Subcutaneous abdominal adipose tissue (tissue), 5 donors: ENCODE measurements at regions not wholly inside any gene's neighbourhood (a gene's known extent, or its start where the extent isn't known, plus 50 kb on each side); places are given as distances from the start of the nearest gene placed in this dataset.

Source experiments
- H3K27ac ChIP-seq: one replicate; pipeline ENCODE4 v1.7.0; 2013; ENCODE audit warnings: low read depth, mild to moderate bottlenecking, inconsistent platforms, low read length, moderate library complexity
- H3K27me3 ChIP-seq, 5 donors: one replicate each; pipeline ENCODE4 v1.7.0; 2013; ENCODE audit warnings: low read length in 5 of 5, inconsistent platforms in 1 of 5; ENCODE audit not compliant: control insufficient read depth in 5 of 5, insufficient read depth in 4 of 5
- H3K36me3 ChIP-seq, 5 donors: one replicate each; pipeline ENCODE4 v1.7.0; 2013; ENCODE audit warnings: low read length in 5 of 5; ENCODE audit not compliant: control insufficient read depth in 5 of 5, insufficient read depth in 5 of 5
- H3K4me1 ChIP-seq, 5 donors: one replicate each; pipeline ENCODE4 v1.7.0; 2013; ENCODE audit warnings: low read length in 5 of 5, mild to moderate bottlenecking in 3 of 5, moderate library complexity in 1 of 5; ENCODE audit not compliant: control insufficient read depth in 5 of 5, insufficient read depth in 5 of 5
- H3K4me3 ChIP-seq, 5 donors: one replicate each; pipeline ENCODE4 v1.7.0; 2013; ENCODE audit warnings: low read length in 5 of 5, low read depth in 1 of 5
- H3K9ac ChIP-seq, 5 donors: one replicate each; pipeline ENCODE4 v1.7.0; 2013; ENCODE audit warnings: low read length in 5 of 5, mild to moderate bottlenecking in 4 of 5, moderate library complexity in 3 of 5
- H3K9me3 ChIP-seq, 5 donors: one replicate each; pipeline ENCODE4 v1.7.0; 2013; ENCODE audit warnings: low read length in 5 of 5; ENCODE audit not compliant: control insufficient read depth in 5 of 5
- donor health status: healthy.
- donor health status: healthy.
- donor health status: healthy.
- donor health status: healthy.
- donor health status: healthy.

DNA sequence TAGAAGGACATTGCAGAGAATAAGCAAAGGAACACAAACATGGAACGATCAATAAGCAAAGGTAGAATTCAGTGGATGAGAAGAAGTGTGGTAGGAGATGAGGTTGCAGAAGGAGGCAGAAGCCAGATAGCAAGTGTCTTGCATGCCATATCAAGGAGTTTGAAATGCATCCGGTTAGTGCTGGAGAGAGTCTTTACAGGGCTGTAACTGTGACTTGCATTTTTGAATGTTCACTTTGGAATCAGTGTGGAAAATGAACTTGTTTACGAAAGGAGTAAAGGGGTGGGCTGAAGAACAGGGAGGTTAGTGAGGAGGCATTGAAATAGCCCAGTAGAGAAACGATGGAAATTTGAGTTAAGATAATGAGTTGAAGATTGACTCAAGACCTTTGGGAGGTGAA lies 90.7 kb upstream of the MBNL2 start:
- Histone ChIP-seq H3K27ac (no peak overlapping the region), H3K4me1 (peaks cover 0 to 14% (median 3%) of the 10 kb centered on the region in 5 donors), H3K9me3 (no peaks in the 10 kb centered on the region), H3K9ac (no peak overlapping the region), H3K4me3 (no peak overlapping the region), H3K36me3 (no peaks in the 10 kb centered on the region), H3K27me3 (no peaks in the 10 kb centered on the region)

DNA sequence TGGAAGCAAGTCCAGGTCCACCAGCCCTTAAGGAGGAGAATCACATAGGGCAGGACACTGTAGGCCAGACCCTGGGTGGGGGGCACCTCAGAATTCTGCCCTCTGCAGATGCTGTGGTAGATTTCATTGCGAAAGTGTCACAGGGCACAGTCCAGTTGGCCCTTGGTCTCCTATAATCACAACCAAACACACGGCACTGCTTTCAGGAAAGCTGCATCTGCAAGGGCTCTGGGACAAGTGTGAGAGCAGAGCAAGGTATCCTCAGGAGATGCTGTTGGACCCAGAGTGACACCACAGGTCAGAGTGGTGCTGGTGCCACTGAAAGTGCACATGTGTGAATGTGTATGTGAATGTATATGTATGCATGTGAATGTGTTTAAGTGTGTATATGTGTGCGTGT lies 88.6 kb upstream of the MBNL2 start:
- H3K36me3 ChIP-seq, result no peaks in the 10 kb centered on the region
- H3K9ac ChIP-seq, result no peak overlapping the region
- H3K27me3 ChIP-seq, result no peaks in the 10 kb centered on the region
- H3K9me3 ChIP-seq, result no peaks in the 10 kb centered on the region
- H3K4me1 ChIP-seq, result peaks cover 0 to 14% (median 3%) of the 10 kb centered on the region in 5 donors
- H3K27ac ChIP-seq, result no peak overlapping the region
- no peak overlapping the region for H3K4me3 ChIP-seq

DNA sequence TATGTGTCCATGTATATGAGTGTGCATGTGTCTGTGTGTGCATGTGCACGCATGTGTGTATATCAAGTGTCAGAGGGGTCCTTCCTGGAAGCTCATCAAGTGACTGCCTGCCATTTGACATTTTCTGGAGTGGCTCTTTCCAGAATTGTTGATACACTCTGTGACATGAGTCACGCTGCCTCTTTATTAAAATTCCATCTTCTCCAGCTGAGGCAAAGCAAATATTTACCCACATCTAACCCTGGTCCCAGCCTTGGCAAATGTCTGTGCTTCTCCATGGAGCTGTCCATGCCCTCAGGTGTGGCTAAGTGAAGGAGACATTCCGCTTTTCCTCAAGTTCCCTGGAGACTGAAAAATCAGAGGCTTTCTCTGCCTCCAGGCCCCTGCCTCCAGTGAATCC lies 88.2 kb upstream of the MBNL2 start:
- H3K36me3 ChIP-seq, result no peaks in the 10 kb centered on the region
- peaks cover 0 to 14% (median 3%) of the 10 kb centered on the region in 5 donors for H3K4me1 ChIP-seq
- no peaks in the 10 kb centered on the region for H3K9me3 ChIP-seq
- H3K27me3 ChIP-seq, result no peaks in the 10 kb centered on the region
- no peak overlapping the region for H3K9ac ChIP-seq
- H3K4me3 ChIP-seq, result no peak overlapping the region
- no peak overlapping the region for H3K27ac ChIP-seq

DNA sequence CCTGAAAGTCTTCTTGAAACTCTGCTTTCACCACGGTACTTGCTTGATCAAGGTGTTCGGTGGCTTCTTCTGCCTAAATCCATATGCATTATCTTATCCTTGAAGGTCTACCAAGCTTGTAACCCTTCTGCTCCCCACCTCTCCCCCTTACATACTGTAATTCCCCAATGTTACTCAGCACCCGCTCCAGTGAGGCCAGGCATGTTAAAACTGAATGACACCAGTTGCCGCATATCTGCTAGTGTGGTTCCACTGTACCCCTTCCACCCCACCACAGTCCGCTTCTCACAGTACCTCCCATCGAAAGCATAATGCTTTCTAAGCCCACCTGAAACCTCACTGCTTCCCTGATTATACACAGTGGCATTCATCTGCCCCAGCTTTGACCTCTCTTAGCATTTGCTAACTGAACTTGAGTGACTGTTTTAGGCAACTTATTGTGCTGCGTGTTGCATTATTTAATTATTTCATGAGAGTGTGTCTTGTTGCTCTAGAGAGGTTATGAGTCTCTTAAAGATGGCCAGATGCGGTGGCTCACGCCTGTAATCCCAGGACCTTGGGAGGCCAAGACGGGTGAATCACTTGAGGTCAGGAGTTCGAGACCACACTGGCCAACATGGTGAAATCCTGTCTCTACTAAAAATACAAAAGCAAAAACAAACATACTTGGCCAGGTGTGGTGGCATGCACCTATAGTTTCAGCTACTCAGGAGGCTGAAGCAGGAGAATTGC lies 87.6 kb upstream of the MBNL2 start:
- H3K9me3 ChIP-seq, result no peaks in the 10 kb centered on the region
- peaks cover 0 to 14% (median 3%) of the 10 kb centered on the region in 5 donors for H3K4me1 ChIP-seq
- no peak overlapping the region for H3K9ac ChIP-seq
- no peak overlapping the region for H3K27ac ChIP-seq
- no peaks in the 10 kb centered on the region for H3K36me3 ChIP-seq
- H3K4me3 ChIP-seq, result no peak overlapping the region
- no peaks in the 10 kb centered on the region for H3K27me3 ChIP-seq

DNA sequence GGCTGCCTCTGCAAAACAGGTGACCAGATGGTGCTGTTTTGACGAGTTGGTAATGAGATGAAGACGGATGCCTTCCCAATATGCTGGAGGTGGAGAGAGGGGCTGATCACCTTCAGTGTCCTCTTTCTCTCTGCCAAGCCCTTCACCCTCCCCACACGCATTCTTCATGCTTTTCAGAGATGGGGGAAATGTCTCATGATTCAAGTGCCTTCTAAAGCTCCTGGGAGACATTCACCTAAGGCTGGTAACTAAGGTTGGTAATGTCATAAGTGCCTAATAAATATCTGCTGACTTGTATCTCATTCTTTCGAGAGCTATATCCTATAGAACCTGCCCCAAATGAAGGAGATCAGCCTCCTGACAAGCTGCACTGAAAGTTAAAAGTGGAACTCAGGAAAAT lies 86.2 kb upstream of the MBNL2 start:
- no peaks in the 10 kb centered on the region for H3K27me3 ChIP-seq
- no peaks in the 10 kb centered on the region for H3K9me3 ChIP-seq
- H3K9ac ChIP-seq, result no peak overlapping the region
- no peaks in the 10 kb centered on the region for H3K36me3 ChIP-seq
- no peak overlapping the region for H3K4me3 ChIP-seq
- H3K27ac ChIP-seq, result no peak overlapping the region
- peaks cover 0 to 8% (median 4%) of the 10 kb centered on the region in 5 donors for H3K4me1 ChIP-seq

DNA sequence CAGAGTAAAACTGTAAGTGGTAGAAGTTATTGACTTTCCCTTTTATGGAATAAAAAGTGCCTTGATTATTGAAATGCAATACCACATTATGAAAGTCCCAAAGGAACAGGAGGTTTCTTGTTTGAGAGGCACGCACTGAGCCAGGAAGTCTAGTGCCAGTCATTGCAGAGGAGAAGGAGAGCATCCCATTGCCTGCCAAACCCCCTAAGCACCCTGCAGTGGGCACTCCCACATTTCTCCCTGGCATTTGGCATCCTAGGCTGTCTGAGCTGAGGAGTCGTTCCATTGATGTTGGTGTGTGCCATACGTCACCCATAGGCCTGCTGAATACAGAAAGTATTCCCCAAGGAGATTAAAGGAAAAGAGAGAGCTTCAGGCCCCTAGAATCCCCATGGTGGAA lies 85.7 kb upstream of the MBNL2 start:
- Histone ChIP-seq H3K36me3 (no peaks in the 10 kb centered on the region), H3K27ac (no peak overlapping the region), H3K27me3 (no peaks in the 10 kb centered on the region), H3K4me3 (no peak overlapping the region), H3K4me1 (peaks cover 0 to 12% (median 7%) of the 10 kb centered on the region in 5 donors), H3K9me3 (no peaks in the 10 kb centered on the region), H3K9ac (no peak overlapping the region)

DNA sequence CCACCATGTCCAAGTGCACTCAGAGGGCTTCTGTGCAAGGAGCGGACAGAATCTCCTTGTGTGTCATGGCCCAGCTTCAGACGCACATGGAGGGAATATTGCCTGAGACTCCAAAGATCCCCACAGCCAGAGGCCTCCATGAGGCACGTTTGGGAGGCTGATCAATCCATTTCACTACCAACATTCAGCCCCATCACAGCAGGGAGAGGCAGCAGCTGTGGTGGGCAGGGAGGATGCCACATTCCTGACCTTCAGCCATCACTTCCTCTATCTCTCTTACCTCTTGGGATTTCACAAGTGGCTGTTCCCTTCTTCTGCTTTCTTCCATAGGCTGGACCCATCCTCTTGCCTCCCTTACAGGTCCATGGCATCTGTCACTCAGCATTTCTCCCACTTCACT lies 82.4 kb upstream of the MBNL2 start:
- H3K27ac ChIP-seq, result no peak overlapping the region

DNA sequence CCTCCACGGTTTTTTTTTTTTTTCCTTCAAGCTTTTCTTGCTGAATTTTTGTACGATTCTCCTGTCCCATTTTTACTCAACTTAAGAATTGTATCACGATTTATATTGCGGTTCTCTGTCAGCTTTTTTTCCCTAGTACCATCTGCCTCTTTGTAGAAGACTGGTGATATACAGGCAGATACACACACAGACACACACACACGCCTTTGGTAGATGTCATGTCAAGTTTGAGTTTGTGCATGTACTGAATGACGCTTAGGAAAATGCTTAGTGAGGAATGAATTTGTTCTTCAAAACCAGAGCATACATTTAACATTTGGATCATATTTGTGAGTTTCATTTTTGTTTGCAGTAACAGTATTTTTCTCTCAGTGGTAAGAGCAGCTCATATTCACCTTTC lies 82.0 kb upstream of the MBNL2 start:
- Histone ChIP-seq H3K9me3 (no peaks in the 10 kb centered on the region), H3K36me3 (no peaks in the 10 kb centered on the region), H3K9ac (no peak overlapping the region), H3K4me3 (no peak overlapping the region), H3K27ac (no peak overlapping the region), H3K4me1 (peaks cover 0 to 22% (median 15%) of the 10 kb centered on the region in 5 donors), H3K27me3 (peaks cover 0 to 3% (median 0%) of the 10 kb centered on the region in 5 donors)

More for the DNA sequence above, 82.4 kb upstream of the MBNL2 start:
- no peak overlapping the region for H3K4me3 ChIP-seq
- no peaks in the 10 kb centered on the region for H3K9me3 ChIP-seq
- no peaks in the 10 kb centered on the region for H3K36me3 ChIP-seq
- H3K27me3 ChIP-seq, result peaks cover 0 to 3% (median 0%) of the 10 kb centered on the region in 5 donors
- peaks cover 0 to 22% (median 15%) of the 10 kb centered on the region in 5 donors for H3K4me1 ChIP-seq
- no peak overlapping the region for H3K9ac ChIP-seq

DNA sequence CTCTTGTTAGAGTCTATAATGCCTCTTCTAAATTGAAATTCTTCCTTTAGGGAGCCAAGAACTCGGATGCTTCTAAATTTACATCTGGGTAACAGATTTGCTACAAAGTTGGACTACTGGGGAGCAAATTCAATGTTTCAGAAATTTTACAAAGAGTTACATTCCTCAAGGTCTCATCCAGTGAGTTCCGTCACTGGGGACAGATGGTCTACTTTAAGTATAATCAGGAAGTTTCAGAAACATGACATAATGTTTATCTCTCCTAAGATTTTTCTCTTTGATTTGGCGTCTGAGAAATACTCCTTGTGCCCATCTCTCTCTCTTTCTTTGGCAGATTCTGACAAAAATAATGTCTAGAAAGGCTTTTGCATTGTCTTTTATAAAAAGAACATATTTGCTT lies 81.5 kb upstream of the MBNL2 start:
- Histone ChIP-seq H3K4me3 (no peak overlapping the region), H3K9ac (no peak overlapping the region), H3K27me3 (peaks cover 0 to 3% (median 0%) of the 10 kb centered on the region in 5 donors), H3K9me3 (no peaks in the 10 kb centered on the region), H3K4me1 (peaks cover 0 to 22% (median 15%) of the 10 kb centered on the region in 5 donors), H3K27ac (no peak overlapping the region), H3K36me3 (no peaks in the 10 kb centered on the region)

DNA sequence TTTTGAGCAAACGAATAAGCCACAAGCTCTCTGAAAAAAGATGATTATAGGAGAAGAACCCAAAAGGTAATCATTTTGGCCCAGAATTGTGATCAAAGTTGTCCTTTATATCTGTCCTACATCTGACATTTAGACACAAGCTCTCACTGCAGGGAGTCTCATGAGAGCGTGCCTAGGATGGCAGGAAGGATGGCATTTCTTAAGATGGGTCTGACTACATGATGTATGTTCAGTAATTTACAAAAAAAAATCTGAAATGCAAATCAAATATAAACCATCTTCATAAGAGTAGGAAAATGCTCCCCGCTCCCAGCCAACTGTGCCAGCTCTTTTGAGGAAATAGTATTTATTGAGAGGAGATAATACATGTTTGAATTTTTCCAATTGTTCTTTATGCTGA lies 81.0 kb upstream of the MBNL2 start:
- Histone ChIP-seq H3K9ac (no peak overlapping the region), H3K27ac (no peak overlapping the region), H3K9me3 (no peaks in the 10 kb centered on the region), H3K4me1 (peaks cover 0 to 19% (median 15%) of the 10 kb centered on the region in 5 donors), H3K4me3 (no peak overlapping the region), H3K27me3 (peaks cover 0 to 3% (median 0%) of the 10 kb centered on the region in 5 donors), H3K36me3 (no peaks in the 10 kb centered on the region)
